LNCaP clone FGC (cell line): ENCODE measurements at regions not wholly inside any gene's neighbourhood (a gene's known extent, or its start where the extent isn't known, plus 50 kb on each side); places are given as distances from the start of the nearest gene placed in this dataset.

Experiments used
- DNase-seq: peaks from one replicate; pipeline ENCODE4 v3.0.0-alpha.2; 2011; ENCODE audit warnings: low read depth
- H3K4me3 ChIP-seq: 2 replicates; pipeline ENCODE4 v1.5.1; 2011; ENCODE audit warnings: mild to moderate bottlenecking, low read depth, low read length, control low read depth
- TF ChIP-seq, protein P1 (sequence below): IDR thresholded peaks from 2 replicates; pipeline ENCODE4 v1.5.1; 2012; ENCODE audit warnings: mild to moderate bottlenecking; ENCODE audit not compliant: control insufficient read depth, insufficient read depth; ENCODE audit errors: extremely low read depth

- H3K4me3 ChIP-seq = no peak overlapping the region
- TF ChIP-seq, protein P1, sequence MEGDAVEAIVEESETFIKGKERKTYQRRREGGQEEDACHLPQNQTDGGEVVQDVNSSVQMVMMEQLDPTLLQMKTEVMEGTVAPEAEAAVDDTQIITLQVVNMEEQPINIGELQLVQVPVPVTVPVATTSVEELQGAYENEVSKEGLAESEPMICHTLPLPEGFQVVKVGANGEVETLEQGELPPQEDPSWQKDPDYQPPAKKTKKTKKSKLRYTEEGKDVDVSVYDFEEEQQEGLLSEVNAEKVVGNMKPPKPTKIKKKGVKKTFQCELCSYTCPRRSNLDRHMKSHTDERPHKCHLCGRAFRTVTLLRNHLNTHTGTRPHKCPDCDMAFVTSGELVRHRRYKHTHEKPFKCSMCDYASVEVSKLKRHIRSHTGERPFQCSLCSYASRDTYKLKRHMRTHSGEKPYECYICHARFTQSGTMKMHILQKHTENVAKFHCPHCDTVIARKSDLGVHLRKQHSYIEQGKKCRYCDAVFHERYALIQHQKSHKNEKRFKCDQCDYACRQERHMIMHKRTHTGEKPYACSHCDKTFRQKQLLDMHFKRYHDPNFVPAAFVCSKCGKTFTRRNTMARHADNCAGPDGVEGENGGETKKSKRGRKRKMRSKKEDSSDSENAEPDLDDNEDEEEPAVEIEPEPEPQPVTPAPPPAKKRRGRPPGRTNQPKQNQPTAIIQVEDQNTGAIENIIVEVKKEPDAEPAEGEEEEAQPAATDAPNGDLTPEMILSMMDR = no peak
- no peak for DNase-seq
These were observed 913.7 kb downstream of the RPS29 start for GRCh38 chr14:48672506-48672905.

GRCh38 chr14:48670939-48671338, 915.2 kb downstream of the RPS29 start:
- no peak overlapping the region for H3K4me3 ChIP-seq
- TF ChIP-seq, protein P1 = no peak
- DNase-seq = no peak

GRCh38 chr14:48665077-48665784, 920.9 kb downstream of the RPS29 start:
- TF ChIP-seq, protein P1 = no peak
- no peak overlapping the region for H3K4me3 ChIP-seq
- no peak for DNase-seq

DNA sequence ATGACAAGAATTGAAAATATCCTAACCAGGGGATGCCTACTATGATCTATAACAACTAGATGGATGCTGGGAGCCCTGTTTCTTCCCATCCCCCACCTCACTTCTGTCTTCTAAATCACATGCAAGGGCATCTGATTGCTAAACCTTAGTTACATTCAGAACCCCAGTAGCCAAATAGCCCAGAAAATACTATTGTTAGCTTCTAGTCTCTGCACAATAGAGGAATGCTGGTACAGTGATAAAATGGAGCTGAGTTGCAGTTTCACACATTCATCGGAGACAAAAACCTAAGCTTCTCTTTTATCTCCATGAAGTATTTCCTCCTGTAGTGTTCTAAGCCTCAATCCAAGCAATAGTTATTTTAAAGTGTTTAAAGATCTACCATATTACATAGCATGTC, 942.9 kb downstream of the RPS29 start:
- TF ChIP-seq, protein P1 = no peak
- H3K4me3 ChIP-seq = no peak overlapping the region
- DNase-seq = no peak

GRCh38 chr14:48628870-48629269, 953.5 kb upstream of the MDGA2 start:
- no peak overlapping the region for H3K4me3 ChIP-seq
- TF ChIP-seq, protein P1 = no peak
- no peak for DNase-seq

DNA sequence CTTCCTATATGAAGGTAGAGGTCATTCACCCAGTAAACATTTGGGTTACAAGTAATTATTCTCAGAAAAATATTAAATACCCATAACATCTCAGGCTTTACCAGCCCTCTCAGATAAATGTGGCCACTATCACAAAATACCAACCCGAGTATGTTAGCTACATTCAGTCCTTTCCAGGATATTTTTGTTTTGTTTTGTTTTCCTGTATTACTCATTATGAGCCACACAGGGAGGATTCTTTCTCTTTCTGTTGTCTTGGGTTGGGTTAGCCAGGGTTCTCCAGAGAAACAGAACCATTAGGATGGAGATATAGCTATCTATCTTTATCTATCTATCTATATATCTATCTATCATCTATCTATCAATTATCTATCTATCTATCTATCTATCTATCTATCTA, 947.6 kb upstream of the MDGA2 start:
- TF ChIP-seq, protein P1 = no peak
- no peak for DNase-seq
- no peak overlapping the region for H3K4me3 ChIP-seq

DNA sequence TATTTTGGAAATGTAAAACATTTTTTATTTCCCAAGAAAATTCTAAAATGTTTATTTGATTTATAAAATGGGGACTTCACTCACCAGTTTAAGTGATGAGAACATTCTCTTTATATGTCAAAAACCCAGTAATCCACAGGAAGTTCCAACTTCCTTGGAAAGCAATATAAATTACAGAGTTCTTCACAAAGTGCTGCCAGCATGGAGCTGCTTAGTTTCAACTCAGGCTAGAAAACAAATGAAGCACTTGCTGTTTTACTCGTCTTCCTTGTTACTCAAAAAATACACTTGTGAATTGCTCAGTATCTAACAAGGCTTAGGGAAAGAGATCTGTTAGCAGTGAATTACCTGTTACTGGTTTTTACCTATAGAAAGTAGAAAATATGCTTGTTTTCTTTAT, 942.7 kb upstream of the MDGA2 start:
- TF ChIP-seq, protein P1 = no peak
- no peak for DNase-seq
- H3K4me3 ChIP-seq = no peak overlapping the region
